HG02798 (cell line): ENCODE measurements at regions not wholly inside any gene's neighbourhood (a gene's known extent, or its start where the extent isn't known, plus 50 kb on each side); places are given as distances from the start of the nearest gene placed in this dataset.

ENCODE experiments used
- ATAC-seq: cut with Tn5 transposase; IDR thresholded peaks from one replicate; pipeline ENCODE4 v1.9.1; 2021; ENCODE audit warnings: mild to moderate bottlenecking; ENCODE audit not compliant: unreplicated experiment, poor library complexity

- ATAC-seq, result peak; percentile 46
Measured at GRCh38 chr20:63101781-63102720, 95.3 kb upstream of the BHLHE23 start.

- ATAC-seq, result no peak
Measured at GRCh38 chr20:63100926-63101699, 94.3 kb upstream of the BHLHE23 start.

GRCh38 chr20:63100174-63100925 is 93.6 kb upstream of the BHLHE23 start:
- no peak for ATAC-seq

GRCh38 chr20:63099456-63100173 is 92.9 kb upstream of the BHLHE23 start:
- ATAC-seq, result no peak

GRCh38 chr20:63098195-63098810 is 91.5 kb upstream of the BHLHE23 start:
- ATAC-seq, result no peak

- no peak for ATAC-seq
Measured at GRCh38 chr20:63097336-63097831, 90.6 kb upstream of the BHLHE23 start.

- no peak for ATAC-seq
Measured at GRCh38 chr20:63096681-63097335, 90.0 kb upstream of the BHLHE23 start.

GRCh38 chr20:63095718-63096654 is 89.2 kb upstream of the BHLHE23 start:
- ATAC-seq, result no peak

GRCh38 chr20:63094767-63095499 is 88.2 kb upstream of the BHLHE23 start:
- no peak for ATAC-seq

- no peak for ATAC-seq
Measured at GRCh38 chr20:63093966-63094766, 87.4 kb upstream of the BHLHE23 start.

GRCh38 chr20:63092660-63093215 is 86.0 kb upstream of the BHLHE23 start:
- no peak for ATAC-seq

GRCh38 chr20:63091901-63092659 is 85.3 kb upstream of the BHLHE23 start:
- ATAC-seq, result no peak

GRCh38 chr20:63090682-63091571 is 84.2 kb upstream of the BHLHE23 start:
- no peak for ATAC-seq

- ATAC-seq, result no peak
Measured at GRCh38 chr20:63090052-63090451, 83.3 kb upstream of the BHLHE23 start.
